SK-N-MC (cell line): ENCODE measurements at regions not wholly inside any gene's neighbourhood (a gene's known extent, or its start where the extent isn't known, plus 50 kb on each side); places are given as distances from the start of the nearest gene placed in this dataset.

ENCODE experiments used
- EZH2 ChIP-seq: fragments of 200-600 bp; sonication (generic); IDR thresholded peaks from one replicate; pipeline ENCODE4 v1.6.1; 2017; ENCODE audit warnings: antibody characterized with exemption
- FOXP2 ChIP-seq: optimal IDR thresholded peaks from 2 replicates; pipeline ENCODE3; 2011; ENCODE audit warnings: mild to moderate bottlenecking, moderate library complexity; ENCODE audit not compliant: insufficient read depth; ENCODE audit errors: extremely low read length, control extremely low read depth

- TF ChIP-seq FOXP2 = no peak
- TF ChIP-seq EZH2 = no peak
Measured at GRCh38 chr3:164326714-164327113, 751.6 kb downstream of the SI start.
